HAP-1 (cell line): ENCODE measurements at regions not wholly inside any gene's neighbourhood (a gene's known extent, or its start where the extent isn't known, plus 50 kb on each side); places are given as distances from the start of the nearest gene placed in this dataset.

Source experiments
- DNase-seq, 2 experiments: peaks; one replicate each; pipeline ENCODE4 v3.0.0-alpha.2; 2016 to 2020; ENCODE audit warnings: low spot score in 2 of 2
- H3K27me3 ChIP-seq: fragments of 250-450 bp; sonication (Bioruptor Pico); 2 replicates; pipeline ENCODE4 v1.5.1; 2020; ENCODE audit warnings: low read depth, mild to moderate bottlenecking, moderate library complexity
- H3K36me3 ChIP-seq: fragments of 250-450 bp; sonication (Bioruptor Pico); replicated peaks from 2 replicates; pipeline ENCODE4 v1.5.1; 2020; ENCODE audit warnings: mild to moderate bottlenecking
- H3K4me1 ChIP-seq: fragments of 250-450 bp; sonication (Bioruptor Pico); 2 replicates; pipeline ENCODE4 v1.5.1; 2020; ENCODE audit warnings: mild to moderate bottlenecking
- H3K4me3 ChIP-seq: fragments of 250-450 bp; sonication (Bioruptor Pico); 2 replicates; pipeline ENCODE4 v1.5.1; 2020; ENCODE audit warnings: mild to moderate bottlenecking, moderate library complexity
- H3K9me3 ChIP-seq: fragments of 250-450 bp; sonication (Bioruptor Pico); 2 replicates; pipeline ENCODE4 v1.5.1; 2020; ENCODE audit warnings: mild to moderate bottlenecking, moderate library complexity
- in situ Hi-C: fragments of 300-500 bp; cut with MboI; formaldehyde crosslinking; loops from 3 replicates; pipeline ENCODE4 v1.14.3; 2020; ENCODE audit warnings: low sequenced_read_pairs, inconsistent platforms, mixed read lengths

GRCh38 chr4:35771571-35771970 lies 472.7 kb downstream of the ARAP2 start:
- Histone ChIP-seq H3K4me3 (no peak overlapping the region), H3K36me3 (no peaks in the 10 kb centered on the region), H3K4me1 (no peaks in the 10 kb centered on the region), H3K27me3 (no peaks in the 10 kb centered on the region), H3K9me3 (no peaks in the 10 kb centered on the region)
- no peak for DNase-seq
- in situ Hi-C loops, result no loop called here

GRCh38 chr4:35772291-35772690 lies 472.0 kb downstream of the ARAP2 start:
- Histone ChIP-seq H3K36me3 (no peaks in the 10 kb centered on the region), H3K4me1 (no peaks in the 10 kb centered on the region), H3K9me3 (no peaks in the 10 kb centered on the region), H3K4me3 (no peak overlapping the region), H3K27me3 (no peaks in the 10 kb centered on the region)
- DNase-seq, result no peak
- in situ Hi-C loops, result no loop called here

GRCh38 chr4:35789899-35790574 lies 454.3 kb downstream of the ARAP2 start:
- in situ Hi-C loops, result no loop called here
- no peak for DNase-seq
- H3K27me3 ChIP-seq, result no peaks in the 10 kb centered on the region

GRCh38 chr4:35793045-35793722 lies 451.1 kb downstream of the ARAP2 start:
- H3K4me3 ChIP-seq, result no peak overlapping the region
- H3K27me3 ChIP-seq, result no peaks in the 10 kb centered on the region
- no peaks in the 10 kb centered on the region for H3K36me3 ChIP-seq
- no peaks in the 10 kb centered on the region for H3K4me1 ChIP-seq
- DNase-seq, result no peak
- no peaks in the 10 kb centered on the region for H3K9me3 ChIP-seq
- in situ Hi-C loops, result no loop called here

More at GRCh38 chr4:35789899-35790574, 454.3 kb downstream of the ARAP2 start:
- H3K4me1 ChIP-seq, result no peaks in the 10 kb centered on the region
- H3K36me3 ChIP-seq, result no peaks in the 10 kb centered on the region
- H3K4me3 ChIP-seq, result no peak overlapping the region
- H3K9me3 ChIP-seq, result no peaks in the 10 kb centered on the region

GRCh38 chr4:35793766-35794165 lies 450.5 kb downstream of the ARAP2 start:
- in situ Hi-C loops, result no loop called here
- Histone ChIP-seq H3K36me3 (no peaks in the 10 kb centered on the region), H3K9me3 (no peaks in the 10 kb centered on the region), H3K27me3 (no peaks in the 10 kb centered on the region), H3K4me3 (no peak overlapping the region), H3K4me1 (no peaks in the 10 kb centered on the region)
- DNase-seq, result no peak

GRCh38 chr4:35800669-35801068 lies 443.6 kb downstream of the ARAP2 start:
- in situ Hi-C loops, result no loop called here
- Histone ChIP-seq H3K4me1 (no peaks in the 10 kb centered on the region), H3K36me3 (no peaks in the 10 kb centered on the region), H3K9me3 (no peaks in the 10 kb centered on the region), H3K4me3 (no peak overlapping the region), H3K27me3 (no peaks in the 10 kb centered on the region)
- no peak for DNase-seq

GRCh38 chr4:35802644-35803043 lies 441.7 kb downstream of the ARAP2 start:
- Histone ChIP-seq H3K9me3 (no peaks in the 10 kb centered on the region), H3K27me3 (no peaks in the 10 kb centered on the region), H3K4me3 (no peak overlapping the region), H3K36me3 (no peaks in the 10 kb centered on the region), H3K4me1 (no peaks in the 10 kb centered on the region)
- in situ Hi-C loops, result no loop called here
- DNase-seq, result no peak

- no peak for DNase-seq
- Histone ChIP-seq H3K9me3 (no peaks in the 10 kb centered on the region), H3K27me3 (no peaks in the 10 kb centered on the region), H3K4me3 (no peak overlapping the region), H3K36me3 (no peaks in the 10 kb centered on the region), H3K4me1 (no peaks in the 10 kb centered on the region)
- in situ Hi-C loops, result no loop called here
Measured at GRCh38 chr4:35818520-35818919, 425.8 kb downstream of the ARAP2 start.

- H3K9me3 ChIP-seq, result no peaks in the 10 kb centered on the region
- in situ Hi-C loops, result no loop called here
- H3K4me1 ChIP-seq, result no peaks in the 10 kb centered on the region
- H3K27me3 ChIP-seq, result no peaks in the 10 kb centered on the region
- H3K4me3 ChIP-seq, result no peak overlapping the region
- no peaks in the 10 kb centered on the region for H3K36me3 ChIP-seq
- no peak for DNase-seq
Measured at GRCh38 chr4:35820003-35820402, 424.3 kb downstream of the ARAP2 start.

- Histone ChIP-seq H3K9me3 (no peaks in the 10 kb centered on the region), H3K4me3 (no peak overlapping the region), H3K4me1 (no peaks in the 10 kb centered on the region), H3K27me3 (no peaks in the 10 kb centered on the region), H3K36me3 (no peaks in the 10 kb centered on the region)
- no peak for DNase-seq
- in situ Hi-C loops, result no loop called here
Measured at GRCh38 chr4:35824231-35824630, 420.1 kb downstream of the ARAP2 start.

- Histone ChIP-seq H3K36me3 (no peaks in the 10 kb centered on the region), H3K4me3 (no peak overlapping the region), H3K9me3 (no peaks in the 10 kb centered on the region), H3K4me1 (peaks cover 3% of the 10 kb centered on the region; the same call in 1 of the 2 replicates), H3K27me3 (no peaks in the 10 kb centered on the region)
- in situ Hi-C loops, result no loop called here
- DNase-seq, result no peak
Measured at GRCh38 chr4:35835893-35836292, 408.4 kb downstream of the ARAP2 start.

- no peak for DNase-seq
- no peaks in the 10 kb centered on the region for H3K27me3 ChIP-seq
- H3K4me3 ChIP-seq, result no peak overlapping the region
- H3K36me3 ChIP-seq, result no peaks in the 10 kb centered on the region
- no peaks in the 10 kb centered on the region for H3K9me3 ChIP-seq
- H3K4me1 ChIP-seq, result peaks cover 3% of the 10 kb centered on the region; the same call in 1 of the 2 replicates
- in situ Hi-C loops, result no loop called here
Measured at GRCh38 chr4:35836596-35836995, 407.7 kb downstream of the ARAP2 start.

- no peak for DNase-seq
- H3K36me3 ChIP-seq, result no peaks in the 10 kb centered on the region
- in situ Hi-C loops, result no loop called here
- H3K9me3 ChIP-seq, result no peaks in the 10 kb centered on the region
- H3K27me3 ChIP-seq, result no peaks in the 10 kb centered on the region
- H3K4me1 ChIP-seq, result no peaks in the 10 kb centered on the region
- no peak overlapping the region for H3K4me3 ChIP-seq
Measured at GRCh38 chr4:35867057-35867456, 377.3 kb downstream of the ARAP2 start.

- H3K36me3 ChIP-seq, result no peaks in the 10 kb centered on the region
- no peaks in the 10 kb centered on the region for H3K9me3 ChIP-seq
- in situ Hi-C loops, result no loop called here
- no peak overlapping the region for H3K4me3 ChIP-seq
- H3K4me1 ChIP-seq, result no peaks in the 10 kb centered on the region
- no peaks in the 10 kb centered on the region for H3K27me3 ChIP-seq
- no peak for DNase-seq
Measured at GRCh38 chr4:35872273-35872672, 372.0 kb downstream of the ARAP2 start.
